Globus pallidus (tissue), 1 donor: ENCODE measurements at regions not wholly inside any gene's neighbourhood (a gene's known extent, or its start where the extent isn't known, plus 50 kb on each side); places are given as distances from the start of the nearest gene placed in this dataset.

Source experiments
- DNase-seq: peaks from one replicate; pipeline ENCODE4 v3.0.0-alpha.2; 2015; ENCODE audit warnings: low spot score

- DNase-seq = no peak
Observed at GRCh38 chr2:10985260-10985659, 73.5 kb downstream of the KCNF1 start.

GRCh38 chr2:10985901-10986535 lies 74.3 kb downstream of the KCNF1 start:
- no peak for DNase-seq

- no peak for DNase-seq
Observed at GRCh38 chr2:10987439-10987838, 75.7 kb downstream of the KCNF1 start.

GRCh38 chr2:10987861-10988260 lies 76.1 kb downstream of the KCNF1 start:
- no peak for DNase-seq

- no peak for DNase-seq
Observed at GRCh38 chr2:10989151-10989550, 77.4 kb downstream of the KCNF1 start.

GRCh38 chr2:10989782-10990181 lies 78.0 kb downstream of the KCNF1 start:
- no peak for DNase-seq

GRCh38 chr2:10990561-10991111 lies 78.9 kb downstream of the KCNF1 start:
- no peak for DNase-seq

GRCh38 chr2:10992023-10992791 lies 80.5 kb downstream of the KCNF1 start:
- DNase-seq = no peak

GRCh38 chr2:10993001-10993481 lies 81.3 kb downstream of the KCNF1 start:
- DNase-seq = no peak

- no peak for DNase-seq
Observed at GRCh38 chr2:10995366-10995970, 83.7 kb downstream of the KCNF1 start.

GRCh38 chr2:11004199-11004598 lies 92.5 kb downstream of the KCNF1 start:
- no peak for DNase-seq

- DNase-seq = no peak
Observed at GRCh38 chr2:11005032-11005431, 93.3 kb downstream of the KCNF1 start.

GRCh38 chr2:11006191-11006590 lies 94.5 kb downstream of the KCNF1 start:
- no peak for DNase-seq

GRCh38 chr2:11007331-11008264 lies 95.9 kb downstream of the KCNF1 start:
- DNase-seq = no peak

GRCh38 chr2:11008773-11009172 lies 97.0 kb downstream of the KCNF1 start:
- no peak for DNase-seq

GRCh38 chr2:11009176-11009575 lies 97.4 kb downstream of the KCNF1 start:
- DNase-seq = no peak

GRCh38 chr2:11009891-11010290 lies 98.2 kb downstream of the KCNF1 start:
- no peak for DNase-seq

- no peak for DNase-seq
Observed at GRCh38 chr2:11011359-11011758, 99.6 kb downstream of the KCNF1 start.

- no peak for DNase-seq
Observed at GRCh38 chr2:11012131-11012693, 100.5 kb downstream of the KCNF1 start.

- no peak for DNase-seq
Observed at GRCh38 chr2:11013196-11013595, 101.5 kb downstream of the KCNF1 start.

GRCh38 chr2:11014026-11014425 lies 102.3 kb downstream of the KCNF1 start:
- DNase-seq = no peak
